ENCODE measurements at regions not wholly inside any gene's neighbourhood (a gene's known extent, or its start where the extent isn't known, plus 50 kb on each side); places are given as distances from the start of the nearest gene placed in this dataset.

GRCh38 chr6:92757925-92758324, 661.4 kb downstream of the EPHA7 start:
- Histone ChIP-seq H2BK120ac (ENCODE audit: low read depth, low read length, poor library complexity, severe bottlenecking) (no peak overlapping the region), H3K9me3 (ENCODE audit: control insufficient read depth, low read depth, low read length) (no peaks in the 10 kb centered on the region), H3K4me1 (ENCODE audit: insufficient read depth, low read length) (no peaks in the 10 kb centered on the region), H2AK5ac (ENCODE audit: insufficient read length, low read length) (no peak overlapping the region), H3K14ac (ENCODE audit: insufficient read depth, low read length) (no peak overlapping the region), H3K18ac (ENCODE audit: insufficient read length, low read depth, low read length) (no peak overlapping the region), H3T11ph (ENCODE audit: low read length) (no peak overlapping the region), H3K56ac (ENCODE audit: insufficient read length, low read depth, low read length) (no peak overlapping the region), H2BK15ac (ENCODE audit: low read depth, low read length) (no peak overlapping the region), H3K4me2 (ENCODE audit: insufficient read depth, insufficient read length, low read length) (no peak overlapping the region), H3K23me2 (ENCODE audit: insufficient read length, low read depth, low read length, poor library complexity, severe bottlenecking) (no peaks in the 10 kb centered on the region), H3K27ac (ENCODE audit: insufficient read length, low read depth, low read length) (no peak overlapping the region), H4K20me1 (ENCODE audit: control insufficient read depth, insufficient read depth, insufficient read length) (no peaks in the 10 kb centered on the region), H2BK12ac (ENCODE audit: insufficient read length, low read depth, low read length) (no peak overlapping the region), H2BK5ac (ENCODE audit: insufficient read length, low read length) (no peak overlapping the region), H3K9ac (ENCODE audit: extremely low read depth, insufficient read length, low read length) (no peak overlapping the region), H2BK20ac (ENCODE audit: low read depth, low read length, poor library complexity, severe bottlenecking) (no peak overlapping the region), H4K5ac (ENCODE audit: insufficient read length, low read depth, low read length) (no peak overlapping the region), H3K79me2 (ENCODE audit: insufficient read depth, low read length) (no peaks in the 10 kb centered on the region), H3K23ac (ENCODE audit: insufficient read length, low read depth, low read length) (no peak overlapping the region), H2AFZ (ENCODE audit: low read length) (no peak overlapping the region), H3K79me1 (ENCODE audit: insufficient read depth, low read depth, low read length, poor library complexity, severe bottlenecking) (no peaks in the 10 kb centered on the region), H4K8ac (replicated peaks; ENCODE audit: insufficient read length, low read depth, low read length) (no peak overlapping the region), H3K27me3 (ENCODE audit: insufficient read depth, low read length) (no peaks in the 10 kb centered on the region), H4K91ac (ENCODE audit: insufficient read length, low read depth, low read length) (no peak overlapping the region), H3K4ac (ENCODE audit: low read depth, low read length) (no peak overlapping the region)
- Mint-ChIP-seq H3K9me3 (peaks cover 0 to 3% of the 10 kb centered on the region in 2 experiments; a peak in 1 of 5 replicates), H3K27ac (no peak overlapping the region), H3K4me1 (peaks cover 16 to 27% of the 10 kb centered on the region in 2 experiments), H3K36me3 (ENCODE audit: insufficient read depth in 1 of 3, low read depth in 3 of 3) (peaks cover 0 to under 1% (median 0%) of the 10 kb centered on the region in 3 experiments; a peak in 1 of 7 replicates), H3K27me3 (ENCODE audit: low read depth) (no peaks in the 10 kb centered on the region), H3K4me3 (no peak overlapping the region)
- TF ChIP-seq CTCF (conservative IDR thresholded peaks at IDR 0.05) = no peak
- DNase-seq = no peak
- 100% methylated on average over 2 of the region's 4 CpGs for WGBS (ENCODE audit: extremely low coverage, insufficient read length, low lambda C conversion rate)

Data from H9 (cell line).